Natural killer cell (primary cell): ENCODE measurements at regions not wholly inside any gene's neighbourhood (a gene's known extent, or its start where the extent isn't known, plus 50 kb on each side); places are given as distances from the start of the nearest gene placed in this dataset.

ENCODE experiments used
- ATAC-seq, 3 donors: fragments of 150-1000 bp in 2 of 3; fragments of 200-7000 bp in 1 of 3; cut with Tn5 transposase; 1 replicate in 1 of 3; 2 replicates in 2 of 3; pipeline ENCODE4 v1.10.0; 2021; ENCODE audit warnings: mild to moderate bottlenecking in 2 of 3, moderate library complexity in 2 of 3
- DNase-seq, 2 donors: peaks; one replicate each; pipeline versions ENCODE4 v3.0.0 to v3.0.0-alpha.2; 2013 to 2021; ENCODE audit warnings: mixed read lengths in 1 of 2
- H3K27ac ChIP-seq: one replicate; pipeline ENCODE4 v1.5.1; 2013; ENCODE audit warnings: mild to moderate bottlenecking, low read length
- H3K27me3 ChIP-seq: one replicate; pipeline ENCODE4 v1.6.1; 2013; ENCODE audit warnings: low read length; ENCODE audit not compliant: control insufficient read depth, insufficient read depth
- H3K36me3 ChIP-seq: one replicate; pipeline ENCODE4 v1.6.1; 2013; ENCODE audit warnings: low read length; ENCODE audit not compliant: control insufficient read depth, insufficient read depth
- H3K4me1 ChIP-seq: one replicate; pipeline ENCODE4 v1.6.1; 2013; ENCODE audit warnings: low read length; ENCODE audit not compliant: control insufficient read depth, insufficient read depth
- H3K4me3 ChIP-seq: one replicate; pipeline ENCODE4 v1.5.1; 2013; ENCODE audit warnings: low read length
- H3K9me3 ChIP-seq: one replicate; pipeline ENCODE4 v1.6.1; 2013; ENCODE audit warnings: low read length; ENCODE audit not compliant: control insufficient read depth, insufficient read depth
- H3K27ac Mint-ChIP-seq, 2 donors: one replicate each; pipeline ENCODE4 v1.8.0; 2022; ENCODE audit warnings: mild to moderate bottlenecking in 2 of 2, mixed read lengths in 2 of 2, moderate library complexity in 1 of 2
- H3K27me3 Mint-ChIP-seq, 2 donors: one replicate each; pipeline ENCODE4 v1.8.0; 2022; ENCODE audit warnings: low read depth in 2 of 2, mixed read lengths in 2 of 2
- H3K36me3 Mint-ChIP-seq: one replicate; pipeline ENCODE4 v1.8.0; 2022; ENCODE audit warnings: mixed read lengths
- H3K4me1 Mint-ChIP-seq, 2 donors: one replicate each; pipeline ENCODE4 v1.8.0; 2022; ENCODE audit warnings: mixed read lengths in 2 of 2
- H3K4me3 Mint-ChIP-seq: one replicate; pipeline ENCODE4 v1.8.0; 2022; ENCODE audit warnings: mild to moderate bottlenecking, moderate library complexity, mixed read lengths
- H3K9me3 Mint-ChIP-seq, 2 donors: one replicate each; pipeline ENCODE4 v1.8.0; 2022; ENCODE audit warnings: mixed read lengths in 2 of 2
- CTCF ChIP-seq: fragments of 200-600 bp; IDR thresholded peaks from one replicate; pipeline ENCODE4 v1.8.0; 2022; ENCODE audit warnings: antibody characterized with exemption
- WGBS: methylation state at CpG from one replicate; pipeline ENCODE4 v1.1.7; 2013; ENCODE audit warnings: missing lambda C conversion rate; ENCODE audit not compliant: insufficient coverage; 5-methylcytosine and 5-hydroxymethylcytosine counted together
- intact Hi-C: fragments of 100-400 bp; cut with micrococcal nuclease; formaldehyde crosslinking; loops from one replicate; pipeline ENCODE4 v1.14.2; 2022

- ATAC-seq, result no peak
- Mint-ChIP-seq H3K4me3 (no peak overlapping the region), H3K27me3 (no peaks in the 10 kb centered on the region), H3K27ac (no peak overlapping the region), H3K9me3 (peaks cover 0 to 2% of the 10 kb centered on the region in 2 donors), H3K36me3 (no peaks in the 10 kb centered on the region), H3K4me1 (no peaks in the 10 kb centered on the region)
- intact Hi-C loops, result no loop called here
- Histone ChIP-seq H3K4me3 (no peak overlapping the region), H3K27me3 (no peaks in the 10 kb centered on the region), H3K9me3 (no peaks in the 10 kb centered on the region), H3K27ac (no peak overlapping the region), H3K4me1 (no peaks in the 10 kb centered on the region), H3K36me3 (no peaks in the 10 kb centered on the region)
- no peak for TF ChIP-seq CTCF
- DNase-seq, result no peak
- WGBS, result 80% methylated on average over 5 of the region's 5 CpGs
Observed at GRCh38 chr3:70506775-70507174, 194.3 kb upstream of the MDFIC2 start.

GRCh38 chr3:70501561-70501960 lies 189.1 kb upstream of the MDFIC2 start:
- H3K27me3 Mint-ChIP-seq, result no peaks in the 10 kb centered on the region
- DNase-seq (no peak), ATAC-seq (no peak)
- Histone ChIP-seq H3K4me3 (no peak overlapping the region), H3K9me3 (no peaks in the 10 kb centered on the region), H3K36me3 (no peaks in the 10 kb centered on the region), H3K4me1 (no peaks in the 10 kb centered on the region), H3K27me3 (no peaks in the 10 kb centered on the region), H3K27ac (no peak overlapping the region)
- peaks cover 2 to 3% of the 10 kb centered on the region in 2 donors for H3K9me3 Mint-ChIP-seq
- 0% methylated on average over 1 of the region's 3 CpGs for WGBS
- H3K4me1 Mint-ChIP-seq, result no peaks in the 10 kb centered on the region
- intact Hi-C loops, result no loop called here
- H3K36me3 Mint-ChIP-seq, result no peaks in the 10 kb centered on the region
- H3K27ac Mint-ChIP-seq, result no peak overlapping the region
- no peak for TF ChIP-seq CTCF
- no peak overlapping the region for H3K4me3 Mint-ChIP-seq

GRCh38 chr3:70488816-70489215 lies 176.4 kb upstream of the MDFIC2 start:
- Histone ChIP-seq H3K9me3 (no peaks in the 10 kb centered on the region), H3K27me3 (no peaks in the 10 kb centered on the region), H3K4me3 (no peak overlapping the region), H3K4me1 (no peaks in the 10 kb centered on the region), H3K36me3 (no peaks in the 10 kb centered on the region), H3K27ac (no peak overlapping the region)
- intact Hi-C loops, result no loop called here
- no peaks in the 10 kb centered on the region for H3K36me3 Mint-ChIP-seq
- DNase-seq (no peak), ATAC-seq (no peak)
- no peak overlapping the region for H3K4me3 Mint-ChIP-seq
- H3K27me3 Mint-ChIP-seq, result peaks cover 0 to 7% of the 10 kb centered on the region in 2 donors
- no peak overlapping the region for H3K27ac Mint-ChIP-seq
- WGBS, result 86% methylated on average over 6 of the region's 7 CpGs
- no peak for TF ChIP-seq CTCF
- no peaks in the 10 kb centered on the region for H3K4me1 Mint-ChIP-seq
- peaks cover 3 to 6% of the 10 kb centered on the region in 2 donors for H3K9me3 Mint-ChIP-seq

GRCh38 chr3:70488131-70488530 lies 175.7 kb upstream of the MDFIC2 start:
- Histone ChIP-seq H3K9me3 (no peaks in the 10 kb centered on the region), H3K27ac (no peak overlapping the region), H3K4me1 (no peaks in the 10 kb centered on the region), H3K4me3 (no peak overlapping the region), H3K36me3 (no peaks in the 10 kb centered on the region), H3K27me3 (no peaks in the 10 kb centered on the region)
- intact Hi-C loops, result no loop called here
- Mint-ChIP-seq H3K36me3 (no peaks in the 10 kb centered on the region), H3K9me3 (peaks cover 3 to 6% of the 10 kb centered on the region in 2 donors), H3K4me3 (no peak overlapping the region), H3K27ac (no peak overlapping the region), H3K27me3 (peaks cover 0 to 7% of the 10 kb centered on the region in 2 donors), H3K4me1 (no peaks in the 10 kb centered on the region)
- WGBS, result 70% methylated on average over 5 of the region's 5 CpGs
- TF ChIP-seq CTCF, result no peak
- ATAC-seq, result no peak
- no peak for DNase-seq
